Muscle of leg (tissue), 3 donors: ENCODE measurements at regions not wholly inside any gene's neighbourhood (a gene's known extent, or its start where the extent isn't known, plus 50 kb on each side); places are given as distances from the start of the nearest gene placed in this dataset.

Source experiments
- DNase-seq: peaks from one replicate; pipeline ENCODE4 v3.0.0; 2013
- H3K27ac ChIP-seq: one replicate; pipeline ENCODE4 v1.5.1; 2013; ENCODE audit warnings: mild to moderate bottlenecking, low read length, control low read depth
- H3K27me3 ChIP-seq: one replicate; pipeline ENCODE4 v1.6.1; 2013; ENCODE audit warnings: low read length; ENCODE audit not compliant: control insufficient read depth, insufficient read depth
- H3K36me3 ChIP-seq: one replicate; pipeline ENCODE4 v1.6.1; 2013; ENCODE audit warnings: low read length; ENCODE audit not compliant: control insufficient read depth, insufficient read depth
- H3K4me1 ChIP-seq: one replicate; pipeline ENCODE4 v1.6.1; 2013; ENCODE audit warnings: low read length; ENCODE audit not compliant: control insufficient read depth, insufficient read depth
- H3K4me3 ChIP-seq: one replicate; pipeline ENCODE4 v1.5.1; 2013; ENCODE audit warnings: low read length, control low read depth
- H3K9me3 ChIP-seq: replicated peaks from 2 replicates; pipeline ENCODE4 v1.6.1; 2013; ENCODE audit warnings: low read depth, low read length; ENCODE audit not compliant: control insufficient read depth
- WGBS: methylation state at CpG from one replicate; pipeline ENCODE4 v1.1.5; 2013; ENCODE audit warnings: missing lambda C conversion rate; ENCODE audit not compliant: insufficient coverage; 5-methylcytosine and 5-hydroxymethylcytosine counted together

DNA sequence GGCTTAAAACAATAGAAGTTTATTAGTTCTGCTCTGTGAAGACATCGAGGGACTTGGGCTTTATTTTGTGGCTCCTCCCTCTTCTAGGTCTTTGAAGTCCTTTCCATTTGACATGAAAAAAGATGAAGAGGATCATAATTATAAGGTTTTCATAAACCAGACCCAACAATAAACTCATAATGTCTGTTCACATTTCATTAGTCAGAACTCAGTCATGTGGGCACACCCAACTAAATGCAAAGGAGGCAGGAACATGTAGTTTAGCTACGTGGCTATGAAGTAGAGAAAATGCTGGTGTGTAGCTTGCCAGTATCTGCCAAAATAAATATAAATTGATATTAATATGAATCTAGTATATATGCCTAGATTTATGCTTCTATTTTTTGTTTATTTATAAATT, 393.9 kb upstream of the C9orf72 start:
- H3K9me3 ChIP-seq: no peaks in the 10 kb centered on the region
- no peak for DNase-seq
- H3K27me3 ChIP-seq: no peaks in the 10 kb centered on the region
- H3K4me3 ChIP-seq: no peak overlapping the region
- H3K36me3 ChIP-seq: no peaks in the 10 kb centered on the region
- H3K27ac ChIP-seq: no peak overlapping the region
- no CpG with 5 or more reads among the region's 2 CpGs for WGBS
- no peaks in the 10 kb centered on the region for H3K4me1 ChIP-seq

DNA sequence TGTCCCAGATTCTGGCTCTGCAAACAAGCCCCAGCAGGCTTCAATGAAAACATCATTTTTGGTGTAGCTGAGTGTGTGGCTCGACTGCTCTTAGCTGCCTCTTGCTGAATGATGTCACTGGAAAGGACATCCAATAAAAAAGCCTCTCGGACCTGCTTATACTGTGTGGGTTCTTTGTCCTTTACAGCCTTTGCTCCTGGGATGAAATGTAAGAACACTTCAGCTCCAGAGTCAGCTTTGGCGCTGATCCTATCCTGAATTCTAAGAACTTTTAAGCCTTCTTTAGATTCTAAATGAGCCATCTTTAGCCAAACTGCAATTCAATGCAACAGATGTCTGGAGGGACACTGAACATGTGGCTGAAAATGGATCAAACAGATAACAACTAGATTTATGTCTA, 404.6 kb upstream of the C9orf72 start:
- H3K27me3 ChIP-seq: no peaks in the 10 kb centered on the region
- no peak overlapping the region for H3K4me3 ChIP-seq
- 40% methylated on average over 1 of the region's 3 CpGs for WGBS
- H3K27ac ChIP-seq: no peak overlapping the region
- DNase-seq: peak; percentile 34
- no peaks in the 10 kb centered on the region for H3K9me3 ChIP-seq
- no peaks in the 10 kb centered on the region for H3K4me1 ChIP-seq
- H3K36me3 ChIP-seq: no peaks in the 10 kb centered on the region

DNA sequence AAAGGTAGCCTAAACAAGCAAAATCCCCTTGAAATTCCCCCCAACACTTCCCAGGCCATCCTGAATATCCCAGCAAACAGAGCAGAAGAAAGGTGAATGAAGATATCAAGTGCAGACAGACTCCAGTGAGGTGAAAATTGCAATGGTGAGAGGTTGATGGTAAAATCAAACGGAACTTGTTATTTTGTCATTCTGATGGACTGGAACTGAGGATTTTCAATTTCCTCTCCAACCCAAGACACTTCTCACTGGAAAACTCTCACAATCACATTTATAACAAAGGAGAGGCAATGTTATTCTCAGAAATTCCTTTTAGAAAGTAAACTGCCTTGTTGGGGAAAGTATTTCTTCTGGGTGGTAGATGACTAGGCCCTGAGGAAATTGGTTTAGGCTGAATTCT, 412.4 kb upstream of the C9orf72 start:
- H3K9me3 ChIP-seq: no peaks in the 10 kb centered on the region
- WGBS: no CpG with 5 or more reads among the region's 1 CpG
- H3K4me1 ChIP-seq: no peaks in the 10 kb centered on the region
- DNase-seq: no peak
- H3K36me3 ChIP-seq: no peaks in the 10 kb centered on the region
- no peak overlapping the region for H3K4me3 ChIP-seq
- no peaks in the 10 kb centered on the region for H3K27me3 ChIP-seq
- H3K27ac ChIP-seq: no peak overlapping the region

DNA sequence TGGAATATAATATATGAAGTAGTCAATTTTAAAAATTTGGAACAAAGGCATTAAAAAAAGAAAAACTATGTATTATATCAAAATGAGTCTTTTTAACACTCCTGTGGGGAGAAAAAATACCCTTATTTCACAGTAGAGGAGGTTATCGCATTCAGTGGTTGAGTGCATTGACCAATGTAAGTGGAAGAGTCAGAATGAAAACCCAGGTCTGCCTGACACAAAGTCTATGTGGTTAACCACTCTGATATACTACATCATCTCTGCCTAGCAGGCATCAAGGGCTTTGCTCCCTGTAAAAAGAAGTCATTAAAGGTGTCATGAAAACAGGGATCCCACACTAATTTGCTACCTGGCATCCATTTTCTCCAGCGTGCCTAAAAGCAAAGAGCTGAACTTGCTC, 417.2 kb upstream of the C9orf72 start:
- Histone ChIP-seq H3K9me3 (no peaks in the 10 kb centered on the region), H3K4me3 (no peak overlapping the region), H3K4me1 (no peaks in the 10 kb centered on the region), H3K27me3 (no peaks in the 10 kb centered on the region), H3K27ac (no peak overlapping the region), H3K36me3 (no peaks in the 10 kb centered on the region)
- 55% methylated on average over 1 of the region's 2 CpGs for WGBS
- no peak for DNase-seq

DNA sequence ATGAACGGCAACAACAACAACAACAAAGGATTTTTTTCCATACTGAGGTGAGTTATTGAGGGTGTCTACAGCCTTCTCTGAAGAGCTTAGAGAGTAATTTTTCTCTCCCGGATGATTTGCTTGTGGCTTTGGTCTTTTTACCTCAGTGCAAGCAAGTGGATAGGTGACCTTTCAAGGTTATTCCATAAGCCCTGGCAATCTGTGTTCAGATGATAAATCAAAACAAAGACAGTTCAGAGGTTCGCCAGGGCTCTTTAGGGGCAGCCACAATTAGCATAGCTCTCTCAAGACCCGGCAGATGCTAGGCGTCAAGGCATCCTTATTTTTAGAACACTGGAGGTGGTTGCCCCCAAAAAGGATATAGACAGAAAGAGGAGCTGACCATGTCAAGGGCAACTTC, 417.9 kb upstream of the C9orf72 start:
- H3K27ac ChIP-seq: no peak overlapping the region
- WGBS: 69% methylated on average over 2 of the region's 5 CpGs
- H3K27me3 ChIP-seq: no peaks in the 10 kb centered on the region
- H3K9me3 ChIP-seq: no peaks in the 10 kb centered on the region
- DNase-seq: no peak
- no peak overlapping the region for H3K4me3 ChIP-seq
- H3K4me1 ChIP-seq: no peaks in the 10 kb centered on the region
- no peaks in the 10 kb centered on the region for H3K36me3 ChIP-seq

DNA sequence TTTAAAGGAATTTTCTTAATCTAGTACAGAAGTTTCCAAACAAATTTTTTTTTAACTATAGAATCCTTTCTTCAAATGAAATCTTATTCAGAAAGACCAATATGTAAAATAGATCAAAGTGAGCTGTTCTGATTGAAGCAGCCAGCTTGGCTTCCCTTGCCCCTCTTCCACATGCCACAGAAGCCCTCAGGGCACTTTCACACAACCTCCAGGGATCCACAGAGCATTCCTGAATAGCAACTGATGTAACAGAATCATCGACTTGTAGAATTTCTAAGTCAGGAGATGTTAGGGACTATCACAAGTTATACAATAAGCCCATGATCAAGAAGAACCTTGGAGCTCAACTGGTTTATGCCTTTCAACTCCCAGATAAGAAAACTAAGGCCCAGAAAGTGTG, 427.8 kb upstream of the C9orf72 start:
- Histone ChIP-seq H3K27me3 (no peaks in the 10 kb centered on the region), H3K9me3 (no peaks in the 10 kb centered on the region), H3K36me3 (no peaks in the 10 kb centered on the region), H3K4me3 (no peak overlapping the region), H3K27ac (no peak overlapping the region), H3K4me1 (no peaks in the 10 kb centered on the region)
- WGBS: 60% methylated on average over 1 of the region's 1 CpG
- no peak for DNase-seq

DNA sequence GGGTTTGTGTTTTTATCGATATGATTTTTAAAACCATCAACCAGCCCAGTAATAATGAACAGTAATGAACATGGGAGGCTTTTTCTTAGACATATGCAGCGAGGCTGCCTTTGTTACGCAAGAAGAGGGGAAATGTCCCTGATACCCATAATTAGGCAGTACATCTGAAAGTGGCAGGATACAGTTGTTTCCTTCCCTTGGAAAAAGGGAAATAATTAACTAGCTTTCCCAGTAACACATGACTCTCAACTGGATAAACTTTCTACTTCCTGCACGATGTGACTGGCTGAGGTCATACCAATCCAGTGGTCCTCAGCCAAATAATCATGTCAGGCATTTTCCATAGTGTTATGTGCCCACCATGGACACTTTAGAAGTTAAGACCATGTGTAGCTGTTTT, 431.6 kb upstream of the C9orf72 start:
- peak; percentile 38 for DNase-seq
- Histone ChIP-seq H3K36me3 (no peaks in the 10 kb centered on the region), H3K27me3 (no peaks in the 10 kb centered on the region), H3K4me1 (no peaks in the 10 kb centered on the region), H3K4me3 (no peak overlapping the region), H3K27ac (no peak overlapping the region), H3K9me3 (no peaks in the 10 kb centered on the region)
- WGBS: no CpG with 5 or more reads among the region's 4 CpGs

DNA sequence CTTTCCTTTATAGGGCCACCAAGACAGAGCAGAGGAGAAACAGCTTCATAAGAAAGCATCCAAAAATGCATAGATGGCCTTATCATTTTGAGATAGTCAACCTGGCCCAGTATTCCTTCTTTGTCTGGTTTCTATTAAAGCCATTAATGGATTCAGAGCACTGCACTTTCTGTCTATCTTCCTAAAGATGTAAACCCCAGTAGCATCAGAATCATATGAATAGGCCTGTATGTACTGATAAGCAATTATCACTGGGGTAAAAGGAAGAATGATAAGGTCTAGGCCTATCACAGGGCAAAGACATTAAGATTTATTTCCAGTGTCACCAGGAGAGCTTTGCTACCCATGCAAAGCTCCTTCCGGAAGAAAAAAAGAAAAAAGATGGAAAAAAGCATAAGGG, 432.5 kb upstream of the C9orf72 start:
- H3K4me3 ChIP-seq: no peak overlapping the region
- H3K9me3 ChIP-seq: no peaks in the 10 kb centered on the region
- H3K36me3 ChIP-seq: no peaks in the 10 kb centered on the region
- no peaks in the 10 kb centered on the region for H3K4me1 ChIP-seq
- no peak overlapping the region for H3K27ac ChIP-seq
- WGBS: no CpG with 5 or more reads among the region's 1 CpG
- no peak for DNase-seq
- H3K27me3 ChIP-seq: no peaks in the 10 kb centered on the region

DNA sequence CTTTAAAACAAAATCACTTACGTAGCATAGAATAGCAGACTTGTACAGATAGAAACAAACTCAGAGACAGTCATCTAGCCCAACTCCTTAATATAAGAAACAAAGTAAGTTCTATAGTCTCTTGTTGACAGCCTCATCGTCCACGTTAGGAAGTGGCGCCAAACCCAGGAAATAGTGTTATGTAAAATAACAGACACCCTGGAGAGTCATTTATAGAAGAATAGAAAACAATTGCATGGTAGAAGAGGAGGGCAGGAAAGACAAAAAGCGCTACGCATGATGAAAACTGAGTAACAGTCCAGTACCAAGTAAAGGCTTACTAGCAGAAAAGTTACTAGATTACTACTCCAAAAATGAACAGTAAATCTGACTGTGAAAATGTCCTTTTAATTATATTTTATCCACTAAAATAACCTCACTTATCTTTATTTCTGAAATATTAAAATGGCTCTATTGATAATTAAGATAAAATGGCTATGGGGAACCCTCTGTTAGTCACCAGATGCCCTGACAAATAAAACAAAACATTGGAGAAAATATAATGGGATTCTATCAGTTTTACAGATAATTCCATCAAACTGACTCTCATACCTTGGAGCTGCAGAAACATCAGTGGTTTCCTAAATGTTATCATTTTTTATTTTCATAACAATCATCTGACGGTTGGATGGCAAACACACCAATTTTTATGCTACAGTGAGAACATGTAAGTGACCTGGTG, 434.0 kb upstream of the C9orf72 start:
- no peaks in the 10 kb centered on the region for H3K4me1 ChIP-seq
- WGBS: no CpG with 5 or more reads among the region's 7 CpGs
- no peak overlapping the region for H3K4me3 ChIP-seq
- no peaks in the 10 kb centered on the region for H3K27me3 ChIP-seq
- no peaks in the 10 kb centered on the region for H3K9me3 ChIP-seq
- H3K27ac ChIP-seq: no peak overlapping the region
- no peaks in the 10 kb centered on the region for H3K36me3 ChIP-seq
- no peak for DNase-seq

DNA sequence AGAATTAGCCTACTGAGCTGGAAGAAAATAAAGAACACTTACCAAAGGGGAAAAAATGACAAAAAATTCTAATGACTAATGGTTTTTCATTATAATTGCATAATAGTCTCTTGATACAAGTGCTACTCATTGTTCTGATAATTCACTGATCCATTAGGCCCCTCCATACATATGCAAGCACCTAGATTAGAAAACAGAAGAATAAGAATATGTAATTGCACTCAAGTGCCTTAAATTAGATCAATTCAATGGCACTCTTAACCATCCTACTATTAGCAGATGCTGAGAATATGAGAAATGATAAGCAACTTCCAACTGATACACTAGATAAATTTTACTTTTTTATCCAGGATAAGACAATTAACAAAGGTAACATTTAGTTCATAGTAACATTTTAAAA, 440.9 kb upstream of the C9orf72 start:
- Histone ChIP-seq H3K36me3 (no peaks in the 10 kb centered on the region), H3K27me3 (no peaks in the 10 kb centered on the region)
- no peak for DNase-seq

DNA sequence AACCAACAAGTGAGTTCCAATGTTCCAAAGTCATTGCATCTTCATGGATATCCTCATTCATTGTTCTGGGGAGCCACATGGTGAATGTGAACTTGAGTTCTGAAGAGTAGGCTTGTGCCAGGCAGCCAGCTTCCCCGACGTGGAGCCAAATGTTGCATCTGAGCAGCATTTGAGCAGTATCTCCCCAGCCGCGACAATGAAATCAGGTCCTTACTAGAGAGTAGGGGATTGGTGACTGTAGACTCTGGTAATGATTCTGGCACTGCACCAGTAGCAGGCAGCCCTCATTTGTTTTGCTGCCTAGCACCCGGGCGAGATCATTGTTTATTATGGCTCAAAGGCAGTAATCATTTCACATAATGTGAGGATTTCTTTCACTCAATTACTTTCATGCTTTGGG, 451.4 kb upstream of the C9orf72 start:
- Histone ChIP-seq H3K4me3 (no peak overlapping the region), H3K27me3 (no peaks in the 10 kb centered on the region), H3K9me3 (no peaks in the 10 kb centered on the region), H3K27ac (no peak overlapping the region), H3K36me3 (no peaks in the 10 kb centered on the region), H3K4me1 (no peaks in the 10 kb centered on the region)
- DNase-seq: no peak
- WGBS: 90% methylated on average over 4 of the region's 6 CpGs

More for the DNA sequence above, 440.9 kb upstream of the C9orf72 start:
- Histone ChIP-seq H3K9me3 (no peaks in the 10 kb centered on the region), H3K27ac (no peak overlapping the region), H3K4me1 (no peaks in the 10 kb centered on the region), H3K4me3 (no peak overlapping the region)
